NCI-H2029 treated with DMSO at 0.1 percent for 48 hours (cell line): ENCODE measurements at regions not wholly inside any gene's neighbourhood (a gene's known extent, or its start where the extent isn't known, plus 50 kb on each side); places are given as distances from the start of the nearest gene placed in this dataset.

Experiments
- DNase-seq: peaks from one replicate; lab custom pipeline; 2025; lab: John Stamatoyannopoulos, UW

- DNase-seq, result no peak
These were observed 77.8 kb downstream of the DLL1 start for GRCh38 chr6:170212956-170213636.

DNA sequence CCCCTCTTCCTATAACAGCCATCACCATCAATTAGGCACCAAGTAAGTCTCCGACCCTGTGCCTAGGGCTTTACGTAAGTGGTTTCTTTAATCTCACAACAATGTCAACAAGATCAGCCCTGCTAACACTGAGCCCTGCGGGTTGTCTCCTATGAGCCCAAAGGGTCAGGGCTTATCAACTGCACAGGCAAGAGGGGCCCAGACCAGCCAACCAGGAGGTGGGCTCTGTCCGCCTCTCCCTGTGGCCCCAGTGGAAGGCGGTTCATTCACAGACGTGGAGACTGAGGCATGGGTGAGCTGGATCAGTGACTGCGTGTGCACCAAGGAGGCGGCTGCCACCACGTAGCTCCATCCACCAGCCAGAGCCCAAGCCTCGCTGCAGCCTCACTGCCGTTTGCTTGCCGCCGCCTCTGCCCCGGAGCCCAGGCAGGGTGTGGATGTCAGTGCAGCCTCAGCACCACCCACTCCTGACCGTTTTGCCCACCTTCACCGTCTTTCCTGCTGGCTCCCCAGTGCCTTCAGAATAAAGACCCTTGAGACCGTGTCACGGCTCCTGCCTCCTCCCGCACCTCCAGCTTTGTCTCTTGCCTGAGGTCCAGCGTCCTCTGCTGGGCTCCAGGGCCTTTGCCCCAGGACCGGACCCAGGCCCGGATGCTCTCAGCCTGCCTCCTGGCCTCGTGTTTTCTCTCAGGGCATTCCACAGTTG is 78.7 kb downstream of the DLL1 start:
- DNase-seq, result no peak

DNA sequence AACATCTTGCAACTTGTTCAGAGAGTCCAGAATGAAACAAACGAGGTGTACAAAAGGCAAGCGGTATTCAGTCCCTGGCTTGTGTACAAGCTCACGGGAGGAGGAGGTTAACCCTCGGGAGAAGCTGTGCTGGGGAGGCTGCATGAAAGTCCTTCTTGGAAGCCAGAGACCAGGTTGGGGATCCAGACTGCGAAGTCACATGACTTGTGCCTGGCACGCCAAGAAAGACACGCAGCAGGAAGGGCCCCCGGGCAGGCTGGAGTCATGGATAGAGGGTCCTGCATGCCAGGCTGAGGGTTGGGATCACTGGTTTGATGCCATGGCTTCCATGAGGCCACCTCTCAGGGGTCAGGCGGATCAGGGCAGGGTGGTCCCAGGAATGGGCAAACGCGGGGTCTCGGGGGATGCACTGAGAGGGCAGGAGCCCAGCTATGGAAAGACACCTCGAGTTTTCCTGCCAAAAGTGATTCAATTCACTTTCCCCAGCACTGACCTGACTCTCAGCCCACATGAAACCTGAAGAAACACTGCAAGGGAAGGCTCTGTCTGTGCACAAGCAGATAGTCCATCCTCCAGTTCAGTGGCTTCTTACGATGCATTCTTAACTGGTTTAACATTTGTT is 79.4 kb downstream of the DLL1 start:
- no peak for DNase-seq

- DNase-seq, result no peak
These were observed 80.1 kb downstream of the DLL1 start for GRCh38 chr6:170210651-170211403.

DNA sequence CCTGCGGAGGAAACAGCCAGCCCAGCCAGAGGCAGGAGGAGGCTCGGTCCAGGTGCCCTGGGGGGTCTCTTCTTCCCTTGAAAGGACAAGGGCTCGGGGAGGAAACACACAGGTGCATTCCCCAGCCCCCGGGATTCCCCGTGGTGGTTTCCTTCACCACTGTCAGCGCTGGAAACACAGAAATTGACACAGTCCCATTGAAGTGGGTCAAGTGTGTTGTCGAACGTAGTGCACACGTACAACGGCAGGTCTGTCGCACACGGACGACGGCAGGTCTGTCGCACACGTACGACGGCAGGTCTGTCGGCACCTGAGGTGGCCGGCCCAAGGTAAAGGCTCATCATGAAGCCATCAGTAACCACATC is 80.9 kb downstream of the DLL1 start:
- no peak for DNase-seq

DNA sequence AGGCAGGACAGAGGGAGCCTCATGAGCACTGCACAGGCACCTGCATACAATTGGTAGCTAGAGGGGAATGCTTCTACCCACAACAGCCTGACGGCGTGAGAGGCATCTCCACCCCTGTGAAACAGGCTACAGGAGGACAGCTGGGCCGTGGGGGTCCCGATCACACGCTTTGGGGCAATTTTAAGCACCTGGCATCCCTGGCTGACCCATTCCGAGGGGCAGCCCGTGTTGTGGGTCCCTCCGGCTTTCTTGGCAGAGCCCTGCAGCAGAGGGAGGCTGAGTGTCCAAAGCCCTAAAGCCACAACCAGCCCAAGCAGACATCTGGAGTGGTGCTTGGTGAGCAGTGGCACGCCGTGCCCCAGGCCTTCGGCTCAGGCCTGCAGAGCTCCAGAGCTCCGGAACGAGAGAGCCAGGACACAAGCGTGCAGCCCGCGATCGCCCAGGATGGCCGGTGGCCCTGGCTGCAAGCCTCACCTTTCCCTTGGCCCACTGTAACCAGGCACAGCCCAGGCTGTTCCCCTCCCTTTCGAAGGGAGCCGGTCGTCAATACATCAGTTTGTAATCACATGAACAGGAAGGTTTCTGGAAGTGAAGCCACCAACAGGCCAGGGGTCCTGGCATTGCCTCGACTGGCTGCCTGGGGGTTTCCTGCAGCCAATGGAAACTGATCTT is 81.4 kb downstream of the DLL1 start:
- DNase-seq, result no peak

GRCh38 chr6:170208651-170209353 is 82.1 kb downstream of the DLL1 start:
- DNase-seq, result no peak

DNA sequence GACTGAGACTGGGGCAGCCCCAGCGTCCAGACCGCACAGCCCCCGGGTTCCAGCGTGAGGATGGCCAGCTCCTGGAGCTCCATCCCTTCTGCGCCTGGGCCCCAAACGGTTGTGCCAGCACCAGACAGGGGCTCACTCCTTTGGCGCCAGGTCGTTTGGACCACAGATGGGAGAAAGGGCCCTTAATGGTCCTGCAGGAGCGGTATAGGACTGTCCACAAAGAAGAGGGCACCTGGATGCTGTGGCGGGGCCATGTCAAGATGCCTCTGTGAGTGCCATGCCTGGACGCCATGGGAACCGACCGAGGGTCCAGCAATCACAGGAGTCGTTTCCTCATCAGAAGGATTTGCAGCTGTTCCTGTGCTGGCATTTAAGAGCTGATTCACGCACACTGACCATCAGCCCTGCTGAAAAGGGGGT is 82.7 kb downstream of the DLL1 start:
- no peak for DNase-seq

DNA sequence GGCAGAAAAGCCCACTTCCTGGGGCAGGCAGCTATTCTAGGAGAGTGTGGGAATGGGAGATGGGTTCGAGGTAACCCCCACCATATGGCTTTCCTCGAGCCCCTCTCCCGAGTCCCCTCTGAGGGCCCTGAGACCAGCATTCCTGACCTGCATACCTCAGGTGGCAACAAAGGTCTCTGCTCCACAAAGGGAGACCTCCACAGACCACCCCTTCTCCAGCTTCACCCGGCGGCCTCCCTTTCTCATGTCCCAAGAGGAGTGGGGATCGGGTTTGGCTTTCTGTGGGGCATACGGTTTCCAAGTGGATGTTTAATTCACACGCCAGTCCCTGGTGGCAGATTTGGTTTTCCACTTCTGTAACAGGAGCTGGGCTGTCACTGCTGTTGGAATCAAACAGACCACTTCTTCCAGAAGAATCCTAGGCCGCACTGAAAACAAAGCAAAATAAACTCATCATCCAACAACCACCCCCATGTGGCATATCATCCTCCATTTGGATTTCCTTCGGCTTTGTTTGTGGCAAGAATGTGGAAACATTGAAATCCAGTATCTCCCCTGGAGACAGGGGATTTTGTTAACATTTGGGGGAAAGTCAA is 83.2 kb downstream of the DLL1 start:
- no peak for DNase-seq

DNA sequence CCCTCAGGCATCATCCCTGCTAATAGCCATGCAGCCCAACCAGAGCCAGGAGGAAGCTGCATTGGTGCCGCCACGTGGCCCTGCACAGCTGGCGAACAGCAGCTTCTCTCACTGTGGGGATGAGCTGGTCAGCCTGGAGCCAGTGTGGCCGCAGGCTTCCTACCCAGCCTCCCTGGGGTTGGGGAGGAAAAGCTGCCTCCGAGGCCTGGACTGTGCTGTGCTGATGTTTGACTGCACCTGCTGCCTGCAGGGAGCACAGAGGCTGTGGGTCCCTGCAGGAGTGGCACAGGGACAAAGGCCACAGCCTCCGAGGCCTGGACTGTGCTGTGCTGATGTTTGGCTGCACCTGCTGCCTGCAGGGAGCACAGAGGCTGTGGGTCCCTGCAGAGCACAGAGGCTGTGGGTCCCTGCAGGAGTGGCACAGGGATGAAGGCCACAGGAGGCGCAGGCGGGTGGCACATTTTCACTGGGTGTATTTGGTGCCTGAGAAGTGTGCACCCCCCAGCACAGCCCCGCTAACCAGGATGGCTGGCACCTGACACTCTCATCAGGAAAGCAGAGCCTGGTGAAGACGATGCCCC is 83.9 kb downstream of the DLL1 start:
- no peak for DNase-seq

DNA sequence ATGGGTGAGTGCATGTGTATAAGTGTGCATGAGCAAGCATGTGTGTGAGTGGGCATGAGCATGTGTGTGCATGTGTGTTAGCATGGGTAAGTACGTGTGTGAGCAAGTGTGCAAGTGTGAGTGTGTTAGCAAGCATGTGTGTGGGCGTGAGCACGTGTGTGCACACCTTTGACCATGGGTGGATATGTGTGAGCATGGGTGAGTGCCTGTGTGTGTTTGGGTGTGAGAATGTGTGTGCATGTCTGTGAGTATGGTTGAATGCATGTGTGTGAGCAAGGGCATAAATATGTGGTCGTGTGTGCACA is 84.6 kb downstream of the DLL1 start:
- no peak for DNase-seq

DNA sequence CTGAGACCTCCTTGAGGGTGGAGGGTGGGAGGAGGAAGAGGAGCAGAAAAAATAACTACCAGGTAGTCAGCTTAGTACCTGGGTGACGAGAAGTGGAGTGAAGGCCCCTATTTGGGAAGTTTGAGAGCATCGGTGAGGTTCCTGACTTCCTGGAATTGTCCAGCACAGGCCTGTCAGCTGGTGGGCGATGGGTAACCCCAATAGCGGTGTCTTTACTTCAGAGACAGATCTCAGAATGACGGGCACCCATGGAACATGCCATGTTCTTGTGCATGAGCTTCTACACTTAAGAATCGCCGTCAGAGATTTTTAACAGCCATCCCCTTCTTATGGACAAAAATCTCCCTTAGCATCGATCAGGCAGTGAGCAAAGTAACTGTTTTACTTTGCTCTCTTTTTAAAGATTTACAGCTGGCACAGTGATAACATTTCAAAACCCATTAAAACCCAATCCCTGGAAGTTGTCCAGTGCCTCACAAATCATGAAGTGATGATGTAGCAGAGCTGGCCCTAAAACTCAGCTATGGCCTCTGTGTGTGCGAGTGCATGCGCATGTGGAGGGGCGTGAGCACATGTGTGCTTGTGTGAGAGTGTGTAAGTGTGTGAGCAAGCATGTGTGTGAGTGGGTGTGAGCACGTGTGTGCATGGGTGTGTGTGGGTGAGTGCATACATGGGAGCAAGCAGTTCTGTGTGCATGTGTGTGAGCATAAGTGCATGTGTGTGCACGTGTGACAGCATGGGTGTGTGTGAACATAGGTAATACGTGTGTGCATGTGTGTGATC is 85.2 kb downstream of the DLL1 start:
- no peak for DNase-seq

GRCh38 chr6:170205126-170205525 is 85.8 kb downstream of the DLL1 start:
- no peak for DNase-seq

DNA sequence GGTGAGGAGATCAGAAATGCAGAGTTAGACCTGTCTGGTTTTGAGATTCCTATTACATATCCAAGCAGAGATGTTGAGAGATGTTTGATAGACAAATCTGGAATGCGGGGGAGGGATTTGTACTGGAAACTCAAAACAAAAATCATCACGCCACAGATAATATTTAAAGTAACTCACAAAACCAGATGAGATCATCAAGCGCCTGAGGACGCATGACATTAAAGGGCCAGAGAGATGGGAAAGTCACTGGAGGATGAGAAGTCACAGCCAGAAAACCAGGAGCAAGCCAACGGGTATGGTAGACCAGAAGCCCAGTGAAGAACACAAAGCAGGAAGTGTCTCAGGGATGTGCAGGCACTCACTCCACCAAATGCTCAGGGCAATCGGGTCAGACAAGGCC is 87.7 kb downstream of the DLL1 start:
- no peak for DNase-seq

GRCh38 chr6:170202416-170203135 is 88.3 kb downstream of the DLL1 start:
- DNase-seq, result no peak

- DNase-seq, result no peak
These were observed 89.5 kb downstream of the DLL1 start for GRCh38 chr6:170201361-170201760.

GRCh38 chr6:170200458-170200891 is 90.4 kb downstream of the DLL1 start:
- DNase-seq, result no peak

- no peak for DNase-seq
These were observed 91.2 kb downstream of the DLL1 start for GRCh38 chr6:170199716-170200115.

DNA sequence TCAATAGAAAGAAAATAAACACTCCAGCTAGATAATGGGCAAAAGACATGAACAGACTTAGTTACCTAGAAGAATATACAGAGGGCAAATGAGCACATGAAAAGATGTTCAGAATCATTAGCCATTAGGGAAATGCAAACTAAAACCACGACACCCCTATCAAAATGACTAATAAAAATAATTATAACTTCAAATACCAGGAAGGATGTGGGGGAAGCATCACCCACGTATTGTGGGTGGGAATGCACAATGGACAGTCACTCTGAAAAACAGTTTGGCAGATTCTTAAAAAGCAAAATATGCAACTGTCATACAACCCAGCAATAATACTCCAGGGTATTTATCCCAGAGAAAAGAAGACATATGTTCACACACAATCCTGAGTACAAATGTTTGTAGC is 92.6 kb downstream of the DLL1 start:
- no peak for DNase-seq
